ENCODE measurements at regions not wholly inside any gene's neighbourhood (a gene's known extent, or its start where the extent isn't known, plus 50 kb on each side); places are given as distances from the start of the nearest gene placed in this dataset.

DNA sequence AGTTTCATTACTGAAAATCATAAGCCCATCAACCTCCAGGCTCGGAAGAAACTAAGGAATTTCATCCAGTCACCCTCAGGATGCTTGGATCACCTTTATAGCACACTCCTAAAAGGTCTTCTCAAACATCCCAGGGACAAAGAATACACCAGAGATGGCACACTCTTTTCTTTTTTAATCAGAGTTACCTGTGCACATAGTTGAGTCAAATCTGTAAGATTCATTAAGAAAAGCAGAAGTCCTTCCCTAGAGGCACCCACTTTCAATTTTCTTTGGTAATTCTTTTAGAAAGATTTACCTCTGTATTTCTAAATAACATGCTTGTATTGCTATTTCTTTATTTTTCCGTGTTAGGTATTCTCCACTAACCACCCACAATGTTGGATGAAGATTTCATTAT is 50.6 kb upstream of the IL6 start:
- Histone ChIP-seq H3K27me3 (ENCODE audit: insufficient read depth, low read length, poor library complexity) (no peaks in the 10 kb centered on the region), H3K36me3 (ENCODE audit: control insufficient read depth, insufficient read depth, low read length) (no peaks in the 10 kb centered on the region), H3K18ac (ENCODE audit: low read length) (no peak overlapping the region), H3K79me1 (ENCODE audit: low read length) (peaks cover under 1% of the 10 kb centered on the region), H3K4me2 (ENCODE audit: low read length) (no peak overlapping the region), H3K9ac (ENCODE audit: low read length) (no peak overlapping the region), H3K79me2 (ENCODE audit: control insufficient read depth, insufficient read depth, low read length) (no peaks in the 10 kb centered on the region), H4K5ac (ENCODE audit: low read length) (no peak overlapping the region), H3K4ac (ENCODE audit: low read depth, low read length) (no peak overlapping the region), H2AK5ac (ENCODE audit: low read length) (no peak overlapping the region), H3K23ac (ENCODE audit: low read length) (no peak overlapping the region), H2BK120ac (ENCODE audit: low read depth, low read length) (no peak overlapping the region), H3K4me1 (ENCODE audit: control insufficient read depth, low read depth, low read length) (peaks cover 6% of the 10 kb centered on the region), H3K4me3 (ENCODE audit: low read length) (no peak overlapping the region), H3K56ac (ENCODE audit: low read length) (no peak overlapping the region), H4K8ac (ENCODE audit: low read depth, low read length) (no peak overlapping the region), H3K27ac (ENCODE audit: low read depth, low read length) (no peak overlapping the region), H2BK15ac (replicated peaks; ENCODE audit: low read depth) (no peak overlapping the region), H2BK5ac (ENCODE audit: low read length) (no peak overlapping the region)
- no CpG with 5 or more reads among the region's 2 CpGs for WGBS (ENCODE audit: extremely low coverage, insufficient coverage, low lambda C conversion rate)
- DNase-seq = no peak

DNA sequence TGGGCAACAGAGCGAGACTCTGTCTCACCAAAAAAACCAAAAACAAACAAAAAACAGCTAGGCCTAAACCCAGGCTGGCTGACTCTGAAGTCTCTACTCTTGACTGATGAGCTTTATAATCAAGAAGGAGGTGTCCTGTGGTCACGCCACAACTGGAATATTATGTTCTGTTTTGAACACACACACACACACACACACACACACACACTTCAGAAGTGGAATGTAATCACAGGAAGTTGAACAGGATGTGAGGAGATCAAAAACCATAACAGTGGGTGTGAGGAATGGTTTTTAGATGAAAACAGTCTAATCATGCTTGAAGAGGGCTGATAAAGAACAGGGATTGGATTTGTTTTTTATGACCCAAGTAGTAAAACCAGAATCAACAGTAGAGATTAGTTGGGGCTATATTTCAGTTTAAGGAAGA is 51.1 kb upstream of the IL6 start:
- Histone ChIP-seq H3K4me1 (ENCODE audit: control insufficient read depth, low read depth, low read length) (peaks cover 8% of the 10 kb centered on the region), H3K4ac (ENCODE audit: low read depth, low read length) (no peak overlapping the region), H3K79me2 (ENCODE audit: control insufficient read depth, insufficient read depth, low read length) (no peaks in the 10 kb centered on the region), H3K27me3 (ENCODE audit: insufficient read depth, low read length, poor library complexity) (no peaks in the 10 kb centered on the region), H3K79me1 (ENCODE audit: low read length) (peaks cover 1% of the 10 kb centered on the region), H2BK120ac (ENCODE audit: low read depth, low read length) (no peak overlapping the region), H3K9ac (ENCODE audit: low read length) (no peak overlapping the region), H3K4me2 (ENCODE audit: low read length) (no peak overlapping the region), H2BK5ac (ENCODE audit: low read length) (no peak overlapping the region), H3K36me3 (ENCODE audit: control insufficient read depth, insufficient read depth, low read length) (no peaks in the 10 kb centered on the region), H2BK15ac (replicated peaks; ENCODE audit: low read depth) (no peak overlapping the region), H4K8ac (ENCODE audit: low read depth, low read length) (no peak overlapping the region), H3K4me3 (ENCODE audit: low read length) (no peak overlapping the region), H3K56ac (ENCODE audit: low read length) (no peak overlapping the region), H3K23ac (ENCODE audit: low read length) (no peak overlapping the region), H3K18ac (ENCODE audit: low read length) (no peak overlapping the region), H2AK5ac (ENCODE audit: low read length) (no peak overlapping the region), H4K5ac (ENCODE audit: low read length) (no peak overlapping the region), H3K27ac (ENCODE audit: low read depth, low read length) (no peak overlapping the region)
- no CpG with 5 or more reads among the region's 2 CpGs for WGBS (ENCODE audit: extremely low coverage, insufficient coverage, low lambda C conversion rate)
- no peak for DNase-seq

DNA sequence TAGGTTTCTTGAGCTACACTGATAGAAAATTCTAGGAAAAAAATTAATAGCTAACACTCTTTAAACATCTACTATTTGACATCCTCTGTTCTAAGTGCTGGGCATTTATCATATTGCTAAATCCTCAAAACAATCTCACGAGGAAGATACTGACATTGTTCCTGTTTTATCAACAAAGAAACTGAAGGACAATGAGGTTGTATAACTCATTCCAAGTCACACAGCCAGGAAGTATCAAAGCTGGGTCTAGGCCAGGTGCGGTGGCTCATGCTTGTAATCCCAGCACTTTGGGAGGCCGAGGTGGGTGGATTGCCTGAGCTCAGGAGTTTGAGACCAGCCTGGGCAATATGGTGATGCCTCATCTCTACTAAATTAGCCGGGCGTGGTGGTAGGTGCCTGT is 51.6 kb upstream of the IL6 start:
- WGBS (ENCODE audit: extremely low coverage, insufficient coverage, low lambda C conversion rate) = no CpG with 5 or more reads among the region's 5 CpGs
- H3K36me3 ChIP-seq (ENCODE audit: control insufficient read depth, insufficient read depth, low read length) = no peaks in the 10 kb centered on the region
- H3K4me2 ChIP-seq (ENCODE audit: low read length) = no peak overlapping the region

DNA sequence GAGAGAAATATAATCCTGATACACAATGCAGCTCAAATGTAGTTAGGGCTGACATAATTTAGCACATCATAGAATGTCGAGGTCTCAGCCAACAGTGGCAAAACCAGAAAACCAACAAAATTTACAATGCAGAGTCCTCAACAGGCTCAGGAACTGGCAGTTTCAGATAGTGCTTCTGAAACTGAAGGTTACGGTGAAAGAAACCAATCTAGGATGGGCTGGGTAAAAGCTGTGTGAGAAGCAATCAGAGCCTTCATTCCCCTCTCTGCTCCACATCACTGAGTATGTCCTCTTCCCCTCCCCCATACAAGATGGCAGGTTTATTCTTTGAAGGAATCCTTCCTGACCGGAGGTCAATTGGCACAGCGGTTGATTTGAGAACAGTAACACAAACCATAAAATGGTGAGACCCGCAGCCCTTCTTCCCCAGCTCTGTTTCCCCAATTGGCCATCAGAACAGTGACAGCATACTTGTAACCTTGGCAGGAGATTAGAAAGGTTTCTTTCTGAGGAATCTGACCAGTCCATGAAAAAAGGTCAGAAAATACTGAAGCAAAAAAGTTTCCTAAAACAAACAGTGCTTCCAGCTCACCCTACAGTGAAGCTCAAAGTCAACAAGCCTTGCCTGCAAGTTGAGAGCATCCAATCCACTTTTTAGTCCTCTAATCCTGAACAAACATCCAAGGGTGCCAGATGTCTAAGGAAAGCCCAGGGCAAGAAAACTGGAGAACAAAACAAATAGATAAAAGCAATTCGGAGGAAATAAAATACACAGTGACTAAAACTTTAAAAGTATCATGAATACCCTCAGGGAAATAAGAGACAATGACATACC is 53.9 kb upstream of the IL6 start:
- Histone ChIP-seq H3K9ac (ENCODE audit: low read length) (no peak overlapping the region), H3K4ac (ENCODE audit: low read depth, low read length) (no peak overlapping the region), H3K27me3 (ENCODE audit: insufficient read depth, low read length, poor library complexity) (no peaks in the 10 kb centered on the region), H3K79me2 (ENCODE audit: control insufficient read depth, insufficient read depth, low read length) (no peaks in the 10 kb centered on the region), H3K18ac (ENCODE audit: low read length) (peak overlapping the region; percentile 22), H3K79me1 (ENCODE audit: low read length) (peaks cover 1% of the 10 kb centered on the region), H3K23ac (ENCODE audit: low read length) (no peak overlapping the region), H2AK5ac (ENCODE audit: low read length) (no peak overlapping the region), H3K56ac (ENCODE audit: low read length) (peak overlapping the region; percentile 63), H3K4me3 (ENCODE audit: low read length) (no peak overlapping the region), H3K27ac (ENCODE audit: low read depth, low read length) (peak overlapping the region; percentile 42), H3K36me3 (ENCODE audit: control insufficient read depth, insufficient read depth, low read length) (no peaks in the 10 kb centered on the region), H4K5ac (ENCODE audit: low read length) (no peak overlapping the region), H4K8ac (ENCODE audit: low read depth, low read length) (no peak overlapping the region), H3K4me2 (ENCODE audit: low read length) (no peak overlapping the region), H2BK5ac (ENCODE audit: low read length) (peak overlapping the region; percentile 39), H3K4me1 (ENCODE audit: control insufficient read depth, low read depth, low read length) (peaks cover 16% of the 10 kb centered on the region), H2BK120ac (ENCODE audit: low read depth, low read length) (no peak overlapping the region), H2BK15ac (replicated peaks; ENCODE audit: low read depth) (no peak overlapping the region)
- no peak for DNase-seq
- WGBS (ENCODE audit: extremely low coverage, insufficient coverage, low lambda C conversion rate) = no CpG with 5 or more reads among the region's 6 CpGs

More for the DNA sequence above, 51.6 kb upstream of the IL6 start:
- H3K79me1 ChIP-seq (ENCODE audit: low read length) = peaks cover 1% of the 10 kb centered on the region
- no peak overlapping the region for H2BK5ac ChIP-seq (ENCODE audit: low read length)
- H2BK15ac ChIP-seq (replicated peaks; ENCODE audit: low read depth) = no peak overlapping the region
- H3K4me1 ChIP-seq (ENCODE audit: control insufficient read depth, low read depth, low read length) = peaks cover 8% of the 10 kb centered on the region
- H3K27ac ChIP-seq (ENCODE audit: low read depth, low read length) = no peak overlapping the region
- H2AK5ac ChIP-seq (ENCODE audit: low read length) = no peak overlapping the region
- no peak overlapping the region for H3K4ac ChIP-seq (ENCODE audit: low read depth, low read length)
- no peak overlapping the region for H2BK120ac ChIP-seq (ENCODE audit: low read depth, low read length)
- no peaks in the 10 kb centered on the region for H3K79me2 ChIP-seq (ENCODE audit: control insufficient read depth, insufficient read depth, low read length)
- no peak overlapping the region for H3K9ac ChIP-seq (ENCODE audit: low read length)
- DNase-seq = no peak
- no peak overlapping the region for H3K56ac ChIP-seq (ENCODE audit: low read length)
- no peak overlapping the region for H4K5ac ChIP-seq (ENCODE audit: low read length)
- no peaks in the 10 kb centered on the region for H3K27me3 ChIP-seq (ENCODE audit: insufficient read depth, low read length, poor library complexity)
- no peak overlapping the region for H3K23ac ChIP-seq (ENCODE audit: low read length)
- H3K4me3 ChIP-seq (ENCODE audit: low read length) = no peak overlapping the region
- no peak overlapping the region for H3K18ac ChIP-seq (ENCODE audit: low read length)
- H4K8ac ChIP-seq (ENCODE audit: low read depth, low read length) = no peak overlapping the region

DNA sequence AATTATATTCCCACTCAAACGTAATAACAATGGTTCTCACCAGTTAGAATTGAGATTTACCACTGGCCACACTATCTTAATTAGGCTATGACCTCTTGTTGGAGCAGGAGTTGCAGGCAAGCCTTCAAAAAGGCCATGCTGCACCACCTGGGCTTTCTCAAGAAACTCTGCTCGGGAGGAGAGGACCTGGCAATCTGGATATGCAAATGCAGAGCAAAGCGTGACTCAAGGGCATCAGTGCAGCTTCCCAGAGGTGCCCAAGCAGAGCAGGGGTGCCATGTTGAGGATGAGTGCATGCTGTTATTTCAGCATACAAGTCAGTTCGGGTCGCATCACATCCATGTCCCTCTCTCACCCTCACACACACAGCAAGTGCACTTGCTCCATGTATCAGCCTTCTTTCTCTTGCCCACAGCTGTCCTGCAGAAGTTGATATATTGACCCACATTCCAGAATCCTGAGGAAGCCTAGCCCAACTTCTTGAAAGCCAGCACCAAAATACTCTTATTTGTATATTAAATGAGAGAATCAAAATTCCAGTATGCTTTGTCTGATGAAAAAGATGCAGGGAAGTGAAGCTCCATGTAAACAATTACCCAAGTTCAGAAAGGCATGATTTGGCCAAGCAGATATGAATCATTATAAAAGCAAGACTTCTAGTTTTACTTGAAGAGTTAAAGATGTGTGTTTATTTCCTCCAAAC is 55.7 kb upstream of the IL6 start:
- Histone ChIP-seq H4K8ac (ENCODE audit: low read depth, low read length) (no peak overlapping the region), H3K23ac (ENCODE audit: low read length) (no peak overlapping the region), H3K4me2 (ENCODE audit: low read length) (no peak overlapping the region), H3K4ac (ENCODE audit: low read depth, low read length) (no peak overlapping the region), H3K4me1 (ENCODE audit: control insufficient read depth, low read depth, low read length) (peaks cover 18% of the 10 kb centered on the region), H3K79me1 (ENCODE audit: low read length) (peaks cover 1% of the 10 kb centered on the region), H2AK5ac (ENCODE audit: low read length) (no peak overlapping the region), H3K18ac (ENCODE audit: low read length) (no peak overlapping the region), H2BK120ac (ENCODE audit: low read depth, low read length) (no peak overlapping the region), H4K5ac (ENCODE audit: low read length) (no peak overlapping the region), H2BK15ac (replicated peaks; ENCODE audit: low read depth) (no peak overlapping the region), H3K36me3 (ENCODE audit: control insufficient read depth, insufficient read depth, low read length) (no peaks in the 10 kb centered on the region), H3K9ac (ENCODE audit: low read length) (no peak overlapping the region), H3K27ac (ENCODE audit: low read depth, low read length) (no peak overlapping the region), H2BK5ac (ENCODE audit: low read length) (no peak overlapping the region), H3K4me3 (ENCODE audit: low read length) (no peak overlapping the region), H3K56ac (ENCODE audit: low read length) (peak overlapping the region; percentile 58), H3K27me3 (ENCODE audit: insufficient read depth, low read length, poor library complexity) (no peaks in the 10 kb centered on the region), H3K79me2 (ENCODE audit: control insufficient read depth, insufficient read depth, low read length) (no peaks in the 10 kb centered on the region)
- DNase-seq = no peak
- 100% methylated on average over 1 of the region's 5 CpGs for WGBS (ENCODE audit: extremely low coverage, insufficient coverage, low lambda C conversion rate)
